Ammon's horn (tissue), 1 donor: ENCODE measurements at regions not wholly inside any gene's neighbourhood (a gene's known extent, or its start where the extent isn't known, plus 50 kb on each side); places are given as distances from the start of the nearest gene placed in this dataset.
"Not testable (repeated sequence)": the region's sequence is repeated elsewhere in the genome, so short reads cannot be mapped to it uniquely, and the experiment has no call there.

Source experiments
- DNase-seq: peaks from one replicate; pipeline ENCODE4 v3.0.0-alpha.2; 2016; ENCODE audit warnings: low spot score

DNA sequence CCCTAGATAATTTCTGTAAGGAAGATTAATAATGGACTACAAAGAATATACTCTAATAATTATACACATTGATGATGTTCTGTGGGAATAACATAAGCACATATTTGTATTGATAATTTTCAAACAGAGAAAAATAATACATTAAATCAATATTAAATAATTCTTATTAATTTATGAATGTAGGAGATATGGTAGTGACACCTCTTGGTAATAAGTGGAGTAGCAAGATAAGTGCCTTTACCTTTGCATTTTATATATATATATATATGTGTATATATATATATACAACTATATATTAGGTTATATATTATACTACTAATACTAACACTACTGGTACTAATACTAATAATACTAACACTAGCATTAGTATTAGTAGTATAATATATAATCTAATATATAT is 905.8 kb downstream of the SLITRK1 start:
- DNase-seq, result no peak

DNA sequence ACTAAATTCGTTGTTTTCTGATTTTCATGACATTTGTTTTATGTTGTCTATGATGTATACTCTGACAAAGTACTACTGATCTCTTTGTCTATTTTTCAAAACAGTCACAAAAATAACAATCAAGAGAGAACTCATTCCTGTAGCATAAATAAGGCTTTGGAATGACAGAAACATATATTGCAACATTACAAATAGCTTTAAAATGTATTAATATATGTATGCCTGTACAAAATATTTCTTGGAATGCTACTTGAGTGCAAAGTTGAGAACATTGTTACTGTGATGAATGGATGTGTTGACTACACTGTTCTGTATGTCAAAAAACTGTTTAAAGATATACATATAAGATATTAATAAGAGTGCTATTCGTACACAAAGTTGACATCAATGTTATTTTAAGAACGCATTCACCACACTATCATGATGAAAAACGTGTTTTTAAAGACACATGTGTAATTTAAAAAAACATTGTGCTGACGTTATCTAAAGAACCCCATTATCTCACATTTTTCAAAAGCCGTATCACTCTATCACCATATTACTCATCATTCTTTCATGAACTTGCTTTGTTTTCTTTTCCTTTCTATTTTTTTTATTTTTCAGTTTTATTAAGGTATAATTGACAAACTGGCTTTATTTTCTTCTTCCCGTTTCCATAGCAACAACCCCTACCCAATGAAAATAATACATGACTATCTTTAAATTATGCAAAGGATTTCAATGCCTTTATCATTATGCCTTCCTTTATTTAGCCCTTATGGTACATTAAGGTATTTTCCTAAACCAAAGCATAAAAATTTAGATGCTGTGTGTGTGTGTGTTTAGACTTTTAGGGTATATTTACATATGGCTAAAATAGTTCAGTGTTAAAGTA is 918.8 kb downstream of the SLITRK1 start:
- no peak for DNase-seq

DNA sequence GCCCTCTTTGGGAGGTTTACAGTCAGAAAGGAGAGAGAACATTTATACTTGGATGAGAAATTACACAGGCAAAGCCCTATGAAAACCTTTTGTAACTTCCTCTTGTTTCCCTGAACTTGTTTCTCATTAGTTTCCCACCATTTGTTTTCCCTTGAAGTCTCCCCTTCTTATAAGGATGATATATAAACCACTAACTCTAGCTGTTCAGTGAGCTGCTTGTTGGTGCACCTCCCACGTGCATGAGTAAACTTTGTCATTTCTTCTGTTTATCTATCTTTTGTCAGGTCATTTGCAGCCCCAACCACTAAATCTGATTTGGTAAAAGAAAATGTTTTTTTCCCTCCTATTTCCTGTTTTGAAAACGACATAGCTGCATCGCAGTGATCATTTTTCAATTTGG is 919.9 kb downstream of the SLITRK1 start:
- no peak for DNase-seq

DNA sequence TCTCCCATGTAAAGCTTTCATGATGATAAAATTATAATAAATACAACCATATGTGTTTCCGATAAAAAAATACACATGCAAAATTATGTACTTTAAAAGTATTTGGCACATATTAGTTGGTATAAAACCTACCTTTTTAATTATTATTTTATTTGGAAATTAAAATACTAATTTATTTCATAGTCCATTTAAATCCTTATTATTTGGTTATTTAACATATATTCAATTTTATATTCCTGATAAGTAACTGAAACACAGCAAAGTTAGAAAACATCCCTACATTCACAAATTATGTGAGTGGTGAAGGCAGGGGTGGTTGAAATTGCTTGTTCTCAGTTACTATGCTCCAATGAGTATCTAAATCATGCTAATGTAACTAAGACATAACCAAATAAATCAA is 920.5 kb downstream of the SLITRK1 start:
- DNase-seq, result no peak

DNA sequence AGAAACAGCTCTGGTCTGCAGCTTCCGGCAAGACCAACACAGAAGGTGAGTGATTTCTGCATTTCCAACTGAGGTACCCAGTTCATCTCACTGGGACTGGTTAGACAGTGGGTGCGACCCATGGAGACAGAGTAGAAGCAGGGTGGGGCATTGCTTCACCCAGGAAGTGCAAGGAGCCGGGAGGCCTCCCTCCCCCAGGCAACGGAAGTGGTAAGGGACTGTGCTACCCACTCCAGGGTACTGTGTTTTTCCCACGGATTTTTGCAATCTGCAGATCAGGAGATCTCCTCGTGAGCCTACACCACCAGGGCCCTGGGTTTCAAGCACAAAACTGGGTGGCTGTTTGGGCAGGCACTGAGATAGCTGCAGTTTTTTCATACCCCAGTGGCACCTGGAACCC is 929.9 kb downstream of the SLITRK1 start:
- not testable (repeated sequence) for DNase-seq

DNA sequence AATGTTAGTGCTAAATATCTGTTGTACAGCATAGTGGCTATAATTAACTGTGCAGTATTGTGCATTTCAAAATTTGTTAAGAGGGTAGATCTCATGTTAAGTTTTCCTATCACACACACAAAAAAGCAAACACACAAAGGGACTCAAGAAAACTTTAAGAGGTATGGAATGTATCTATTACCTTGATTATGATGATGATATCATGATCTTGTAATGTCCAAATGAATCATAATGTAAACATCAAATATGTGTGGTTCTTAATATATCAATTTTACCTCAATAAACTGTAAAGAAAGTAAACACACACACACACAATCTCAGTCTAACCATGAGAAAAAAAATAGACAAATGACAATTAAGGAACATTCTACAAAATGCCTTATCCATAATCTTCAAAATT is 934.6 kb downstream of the SLITRK1 start:
- no peak for DNase-seq

DNA sequence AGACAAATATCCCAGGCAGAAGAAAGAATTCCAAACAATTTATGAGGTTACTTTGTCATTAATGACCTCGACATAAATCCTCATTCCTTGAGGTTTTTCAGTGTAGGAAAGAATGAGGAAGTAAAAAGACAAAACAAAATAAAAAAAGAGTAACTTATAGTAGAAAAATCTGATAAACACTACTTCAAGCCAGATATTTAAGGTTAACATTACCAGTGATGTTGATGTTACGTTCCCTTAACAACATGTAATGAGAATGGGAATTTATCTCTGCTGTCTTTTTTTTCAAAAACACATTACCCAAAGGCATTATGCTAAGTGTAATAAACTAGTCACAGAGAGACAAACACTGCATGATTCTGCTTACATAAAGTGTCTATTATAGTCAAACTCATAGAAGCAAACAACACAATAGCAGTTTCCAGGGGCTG is 935.1 kb downstream of the SLITRK1 start:
- DNase-seq, result no peak

DNA sequence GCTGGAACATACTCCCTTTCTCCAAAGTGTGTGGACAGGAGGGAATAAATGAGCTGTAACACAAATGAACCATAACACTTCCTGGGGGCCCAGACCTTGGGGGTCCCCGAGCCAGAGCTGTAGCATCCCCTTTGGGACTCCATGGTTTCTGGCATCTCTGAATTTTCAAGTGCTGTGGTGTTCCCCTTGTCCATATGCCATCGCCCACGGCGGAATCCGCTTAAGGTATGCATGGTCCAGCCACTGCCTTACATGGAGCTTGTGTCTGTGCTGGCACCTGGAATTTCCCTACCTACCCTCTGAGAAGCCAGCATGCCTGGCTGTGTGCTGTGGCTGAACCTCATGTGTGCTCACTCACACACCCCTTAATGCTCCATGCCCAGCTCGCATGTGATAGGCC is 943.6 kb downstream of the SLITRK1 start:
- DNase-seq, result no peak

DNA sequence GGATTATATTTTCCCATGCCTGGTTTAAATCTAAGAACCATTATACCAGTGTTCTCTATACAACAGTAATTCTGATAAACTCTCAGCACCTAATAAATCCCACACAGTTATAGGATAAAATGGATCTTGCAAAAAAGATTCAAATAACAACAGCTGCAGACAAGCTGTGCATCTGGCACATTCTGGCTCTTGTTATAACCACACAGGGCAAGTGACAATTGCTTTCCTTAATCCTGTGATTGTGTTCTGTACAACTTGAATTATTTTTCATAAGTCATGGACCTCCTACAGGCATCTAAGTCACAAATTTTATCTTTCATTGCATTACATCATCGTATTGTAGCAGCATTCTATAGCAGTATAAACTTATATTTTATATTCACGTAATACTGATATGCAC is 948.3 kb downstream of the SLITRK1 start:
- peak; percentile 5 for DNase-seq

DNA sequence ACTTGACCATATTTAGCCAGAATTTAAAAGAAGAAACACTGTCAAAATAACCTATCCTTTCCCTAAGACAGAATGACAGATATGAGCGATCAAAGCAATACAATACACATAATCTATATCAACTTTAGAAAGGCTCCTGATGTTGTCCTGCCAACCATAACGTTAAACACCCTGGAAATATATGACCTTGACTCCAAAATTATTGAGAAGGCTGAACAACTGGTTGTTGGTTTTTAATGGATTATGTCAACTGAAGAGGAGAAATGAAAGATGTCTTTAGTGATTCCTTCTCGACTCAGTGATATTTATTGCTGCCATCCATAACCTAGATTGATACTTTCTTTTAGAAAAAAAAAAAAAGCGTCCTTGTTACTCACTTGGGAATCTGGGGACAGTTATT is 957.2 kb downstream of the SLITRK1 start:
- no peak for DNase-seq

DNA sequence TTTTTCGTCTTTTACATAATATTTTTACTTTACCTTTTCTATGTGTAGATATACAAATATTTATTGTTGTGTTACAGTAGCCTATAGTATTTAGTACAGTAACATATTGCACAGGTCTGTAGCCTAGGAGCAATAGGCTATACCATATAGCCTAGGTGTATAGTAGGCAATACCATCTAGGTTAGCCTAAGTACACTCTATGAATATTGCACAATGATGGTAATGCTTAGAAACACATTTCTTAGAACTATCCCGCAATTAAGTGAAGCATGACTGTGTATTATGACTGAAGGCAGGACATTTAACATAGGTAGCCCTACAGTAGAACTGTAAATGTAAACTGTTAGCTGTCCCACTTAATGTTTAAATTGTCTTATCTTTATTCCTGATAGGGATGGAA is 964.3 kb downstream of the SLITRK1 start:
- DNase-seq, result no peak

DNA sequence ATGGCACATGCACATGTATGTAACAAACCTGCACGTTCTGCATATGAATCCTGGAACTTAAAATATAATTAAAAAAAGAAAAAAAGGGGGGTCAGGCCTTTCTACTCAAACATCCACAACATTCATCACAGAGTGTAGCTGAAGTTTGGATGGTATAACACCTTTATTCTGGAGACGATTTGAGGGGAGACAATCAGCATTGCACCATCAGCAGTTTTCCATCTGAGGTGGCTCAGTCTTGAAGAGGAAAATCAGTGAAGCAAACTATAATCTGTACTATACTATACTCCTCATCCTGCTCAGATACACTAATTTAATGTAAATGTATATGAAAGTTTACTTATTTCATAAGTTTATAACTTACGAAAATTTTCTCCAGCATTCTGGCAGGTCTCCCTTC is 969.7 kb downstream of the SLITRK1 start:
- DNase-seq, result no peak

DNA sequence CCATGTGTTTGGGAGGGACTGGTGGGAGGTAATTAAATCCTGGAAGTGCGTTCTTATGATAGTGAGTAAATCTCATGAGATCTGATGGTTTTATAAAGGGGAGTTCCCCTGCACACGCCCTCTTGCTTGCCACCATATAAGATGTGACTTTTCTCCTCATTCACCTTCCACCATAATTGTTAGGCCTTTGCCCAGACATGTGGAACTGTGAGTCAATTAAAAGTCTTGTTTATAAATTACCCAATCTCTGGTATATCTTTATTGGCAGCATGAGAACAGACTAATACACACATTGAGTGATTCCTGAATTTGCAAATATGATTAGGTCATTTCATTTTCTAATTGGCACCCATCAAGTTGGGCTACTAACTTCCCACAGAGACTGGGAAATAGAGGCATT is 977.2 kb downstream of the SLITRK1 start:
- DNase-seq, result no peak

DNA sequence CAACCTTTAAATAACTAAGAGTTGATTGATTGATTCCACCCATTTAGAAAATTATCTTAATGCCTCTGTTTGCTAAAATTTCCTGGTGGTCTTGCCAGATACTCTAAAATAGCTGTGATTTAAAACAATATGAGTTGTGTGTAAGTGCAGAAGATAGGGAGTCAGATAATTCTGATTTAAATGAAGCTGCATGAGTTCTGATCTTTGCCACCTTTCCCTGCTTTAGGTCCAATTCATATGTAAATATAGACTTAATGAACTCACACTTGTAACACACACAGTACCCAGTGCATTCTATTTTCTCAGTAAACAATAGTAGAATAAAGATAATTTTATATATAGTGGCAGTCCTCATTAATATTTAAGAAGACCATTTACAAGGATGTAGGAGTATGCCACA is 981.8 kb downstream of the SLITRK1 start:
- no peak for DNase-seq

DNA sequence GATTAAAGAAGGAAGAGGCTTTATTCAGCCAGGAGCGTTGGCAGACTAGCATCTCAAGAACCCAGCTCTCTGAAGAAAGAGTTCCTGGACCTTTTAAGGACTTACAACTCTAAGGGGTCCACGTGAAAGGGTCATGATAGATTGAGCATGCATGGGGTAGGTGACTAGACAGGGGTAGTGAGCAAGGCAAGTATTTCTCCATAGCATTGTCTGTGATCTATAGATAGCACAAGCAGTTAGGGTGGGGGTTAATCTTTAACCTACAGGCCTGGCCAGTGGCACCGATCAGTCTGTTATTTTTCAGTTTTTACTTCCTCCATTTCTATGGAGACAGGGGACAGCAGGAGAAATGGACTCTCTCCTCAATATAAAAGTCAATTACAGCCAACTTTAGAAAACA is 983.7 kb downstream of the SLITRK1 start:
- no peak for DNase-seq

DNA sequence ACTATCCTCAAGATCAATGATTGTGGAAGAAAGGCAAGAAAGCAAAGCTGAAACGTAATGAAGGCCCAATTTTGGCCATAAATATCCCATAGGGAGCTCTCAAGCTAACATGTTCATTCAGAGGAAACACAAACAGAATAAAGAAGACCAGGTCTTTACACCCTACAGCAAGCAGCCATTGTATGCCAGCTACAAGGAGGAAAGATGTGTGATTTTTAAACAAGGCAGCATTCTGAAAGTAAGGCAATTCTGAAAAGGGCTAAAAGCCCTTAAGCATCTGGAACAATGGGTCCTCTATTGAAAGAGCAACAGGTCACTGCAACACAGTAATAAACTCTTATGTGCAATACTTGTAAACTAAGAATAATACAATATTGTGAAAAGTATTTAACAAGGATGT is 1002.4 kb downstream of the SLITRK1 start:
- no peak for DNase-seq

DNA sequence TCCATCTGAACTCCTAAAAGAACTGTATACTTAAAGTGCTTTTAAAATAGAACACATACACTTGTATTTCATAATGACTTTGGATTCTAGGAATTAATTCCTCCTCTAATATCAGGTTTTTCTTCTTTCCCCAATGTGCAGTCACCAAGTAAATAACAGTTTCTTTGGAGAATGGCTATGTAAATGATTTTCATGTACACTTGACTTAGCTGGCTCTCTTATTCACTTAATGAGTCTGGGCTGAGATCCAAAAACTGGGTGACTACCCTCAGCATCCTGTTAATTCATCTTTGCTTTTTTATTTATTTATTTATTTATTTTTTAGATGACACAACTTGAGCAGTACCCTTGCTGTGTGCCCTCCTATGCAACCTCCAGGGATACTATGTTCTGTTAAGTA is 1003.7 kb downstream of the SLITRK1 start:
- no peak for DNase-seq

DNA sequence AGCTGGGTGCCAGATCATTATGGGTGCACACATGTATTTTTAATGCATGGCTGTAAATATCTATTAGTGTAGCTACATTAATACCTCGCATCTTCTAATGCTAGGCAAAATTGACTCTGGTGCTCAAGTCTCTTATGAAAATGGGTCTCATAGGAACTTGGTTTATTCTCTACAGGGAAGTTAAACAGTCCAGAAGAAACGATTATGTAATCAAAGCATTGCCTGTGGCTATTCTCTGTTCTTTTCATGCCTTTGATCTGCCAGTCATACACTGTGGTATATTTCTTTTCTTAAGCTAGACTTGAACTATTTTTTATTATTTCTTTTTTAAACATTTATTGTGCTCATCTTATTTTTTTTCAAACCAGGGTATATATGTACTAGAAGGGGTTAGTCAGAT is 1015.0 kb downstream of the SLITRK1 start:
- no peak for DNase-seq

DNA sequence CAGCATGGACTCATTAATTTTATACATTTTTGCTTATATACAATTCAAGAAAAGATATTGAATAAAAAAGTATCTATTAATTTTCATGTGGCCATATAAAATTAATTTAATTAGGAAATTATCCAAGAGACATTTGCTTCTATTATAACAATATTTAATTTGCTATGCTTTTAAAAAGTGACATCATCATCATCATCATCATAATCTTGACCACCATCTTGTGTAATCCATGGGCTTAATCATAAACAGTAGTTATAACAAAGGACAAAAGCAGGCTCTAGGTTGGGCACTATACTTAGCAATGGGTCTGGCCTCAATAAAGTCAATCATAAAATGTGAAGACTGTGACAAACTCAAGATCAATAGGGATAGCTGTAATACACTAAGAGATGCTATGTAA is 1031.6 kb downstream of the SLITRK1 start:
- DNase-seq, result no peak

DNA sequence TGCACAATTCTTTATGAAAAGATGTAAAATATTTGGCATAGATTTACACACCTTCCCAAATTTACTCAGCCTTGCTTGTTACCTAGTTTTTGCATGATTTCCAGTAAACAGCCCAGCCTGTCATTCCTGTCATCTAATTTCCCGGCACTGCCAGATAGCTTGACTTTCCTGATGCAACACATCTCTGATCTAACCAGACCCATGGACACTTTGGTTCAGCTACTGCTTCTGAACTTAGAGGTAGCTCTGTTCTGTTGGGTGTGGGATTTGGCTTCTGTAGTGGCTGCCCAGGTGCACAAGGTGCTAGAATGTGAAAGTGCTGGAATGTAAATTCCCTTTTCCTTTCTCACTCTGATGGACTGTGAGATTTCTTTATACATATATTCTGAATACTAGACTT is 1033.5 kb downstream of the SLITRK1 start:
- DNase-seq, result no peak

DNA sequence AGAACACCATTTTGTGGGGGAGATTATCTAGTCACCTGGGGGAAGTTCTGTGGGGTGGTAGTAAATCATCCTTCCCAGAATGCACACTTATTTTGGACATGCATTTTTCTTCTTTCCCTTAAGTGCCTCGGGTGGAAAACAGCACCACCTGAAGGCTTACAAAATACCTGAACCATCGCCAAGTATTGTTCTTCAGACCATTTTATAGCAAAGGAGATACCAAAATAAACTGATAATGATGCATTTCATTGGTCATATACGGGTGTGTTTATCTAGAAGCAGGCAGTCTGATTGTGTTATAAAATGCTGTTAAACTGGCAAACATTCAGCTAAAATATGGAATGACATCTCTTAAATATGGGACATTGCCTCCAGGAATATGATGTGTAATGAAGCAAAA is 1034.7 kb downstream of the SLITRK1 start:
- DNase-seq, result no peak

DNA sequence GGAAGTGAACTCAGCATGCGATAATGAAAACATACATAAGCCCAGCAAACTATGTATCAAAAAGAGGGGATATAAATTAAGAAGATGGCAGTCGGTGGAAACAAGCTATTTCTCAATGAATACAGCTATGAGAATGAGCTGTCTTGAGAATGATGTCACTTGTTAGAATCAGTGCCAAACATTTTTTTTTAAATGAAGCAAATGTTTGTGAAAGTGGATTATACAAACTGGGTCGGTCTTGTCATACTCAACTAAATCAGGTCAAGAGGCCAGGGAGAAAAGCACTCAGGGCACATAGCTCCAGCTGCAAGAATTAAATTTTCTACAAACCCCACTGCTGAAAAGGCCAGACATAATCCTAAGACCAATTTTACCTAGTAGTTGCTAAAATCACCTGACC is 1048.4 kb downstream of the SLITRK1 start:
- no peak for DNase-seq

DNA sequence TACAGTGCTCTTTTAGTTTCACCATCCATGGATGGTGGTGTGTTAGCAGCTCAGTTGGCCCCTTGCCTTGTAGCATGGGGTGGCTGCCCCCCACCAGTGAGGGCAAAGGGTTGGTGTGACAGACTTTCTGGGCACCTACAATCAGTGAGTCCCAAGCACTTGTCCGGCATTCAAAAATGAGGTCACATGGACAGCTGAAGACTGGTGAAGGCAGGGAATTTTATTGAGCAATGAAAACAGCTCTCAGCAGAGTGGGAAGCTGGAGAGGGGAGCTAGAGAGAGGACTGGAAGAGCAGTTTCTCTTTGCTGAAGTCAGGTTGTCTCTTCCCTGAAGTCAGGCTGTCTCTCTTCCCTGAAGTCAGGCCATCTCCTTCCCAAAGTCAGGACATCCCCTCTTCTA is 1053.2 kb downstream of the SLITRK1 start:
- DNase-seq, result no peak

DNA sequence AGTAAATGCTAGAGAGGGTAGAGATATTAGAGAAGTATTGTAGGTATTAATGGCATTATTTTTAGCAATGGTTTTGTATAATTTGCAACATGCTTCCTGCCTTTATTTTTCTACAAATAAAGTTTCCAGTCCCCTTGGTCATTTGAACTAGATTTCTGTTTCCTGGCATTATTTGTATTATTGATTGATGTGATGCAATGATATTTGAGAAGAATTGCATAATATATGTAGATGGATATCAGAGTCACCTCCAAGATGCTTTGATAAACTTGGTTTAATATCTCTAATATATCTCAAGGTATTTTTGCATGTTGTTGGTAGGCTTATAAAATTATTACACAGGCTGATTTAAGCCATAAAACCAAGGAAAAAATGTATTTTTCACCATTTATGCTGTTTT is 1054.5 kb downstream of the SLITRK1 start:
- no peak for DNase-seq
